ENCODE measurements at regions not wholly inside any gene's neighbourhood (a gene's known extent, or its start where the extent isn't known, plus 50 kb on each side); places are given as distances from the start of the nearest gene placed in this dataset.

DNA sequence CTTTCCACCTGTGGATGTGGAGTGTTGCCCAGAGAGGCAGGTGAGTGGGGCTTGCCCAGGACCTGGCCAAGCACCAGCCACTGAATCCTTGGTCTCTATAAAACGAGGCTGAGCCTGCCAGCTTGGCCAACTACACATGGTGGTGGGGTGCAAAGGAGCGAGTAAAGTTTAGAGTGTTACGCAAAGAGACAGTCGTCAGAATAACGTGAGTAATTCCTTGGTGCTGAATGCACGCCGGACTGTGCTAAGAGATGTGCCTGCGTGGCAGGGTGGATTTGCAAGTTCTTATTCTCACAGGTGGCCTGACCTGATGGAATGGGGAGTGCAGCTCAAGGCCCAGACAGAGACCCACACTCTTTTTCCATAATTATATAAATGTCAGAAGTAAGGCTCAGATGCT is 88.6 kb upstream of the B3GAT1 start:
- Histone ChIP-seq H3K27me3 (ENCODE audit: insufficient read depth, low read depth) (peaks cover 88% of the 10 kb centered on the region), H3F3A (ENCODE audit: insufficient read depth, low read depth) (no peaks in the 10 kb centered on the region), H3K9me2 (ENCODE audit: insufficient read depth) (no peaks in the 10 kb centered on the region), H3K4me3 (no peak overlapping the region), H4K20me1 (ENCODE audit: insufficient read depth) (no peaks in the 10 kb centered on the region), H3K36me3 (ENCODE audit: low read depth) (no peaks in the 10 kb centered on the region), H3K4me1 (replicated peaks; ENCODE audit: insufficient read depth) (no peaks in the 10 kb centered on the region), H3K79me2 (ENCODE audit: low read depth) (no peaks in the 10 kb centered on the region), H3K27ac (no peak overlapping the region), H3K9me3 (ENCODE audit: insufficient read depth, low read depth) (no peaks in the 10 kb centered on the region), H2AFZ (no peak overlapping the region), H3K4me2 (no peak overlapping the region)
- no peak for DNase-seq
- BruUV-seq (replicated peaks): no TSS peak
- intact Hi-C loops (cut with micrococcal nuclease; ENCODE audit: unreplicated experiment): no loop called here
- CTCF ChIA-PET: no interaction called here
- no peak for TF ChIP-seq EZH2 (IDR thresholded peaks at IDR 0.05; ENCODE audit: low read depth)
- TF ChIP-seq, protein P1, sequence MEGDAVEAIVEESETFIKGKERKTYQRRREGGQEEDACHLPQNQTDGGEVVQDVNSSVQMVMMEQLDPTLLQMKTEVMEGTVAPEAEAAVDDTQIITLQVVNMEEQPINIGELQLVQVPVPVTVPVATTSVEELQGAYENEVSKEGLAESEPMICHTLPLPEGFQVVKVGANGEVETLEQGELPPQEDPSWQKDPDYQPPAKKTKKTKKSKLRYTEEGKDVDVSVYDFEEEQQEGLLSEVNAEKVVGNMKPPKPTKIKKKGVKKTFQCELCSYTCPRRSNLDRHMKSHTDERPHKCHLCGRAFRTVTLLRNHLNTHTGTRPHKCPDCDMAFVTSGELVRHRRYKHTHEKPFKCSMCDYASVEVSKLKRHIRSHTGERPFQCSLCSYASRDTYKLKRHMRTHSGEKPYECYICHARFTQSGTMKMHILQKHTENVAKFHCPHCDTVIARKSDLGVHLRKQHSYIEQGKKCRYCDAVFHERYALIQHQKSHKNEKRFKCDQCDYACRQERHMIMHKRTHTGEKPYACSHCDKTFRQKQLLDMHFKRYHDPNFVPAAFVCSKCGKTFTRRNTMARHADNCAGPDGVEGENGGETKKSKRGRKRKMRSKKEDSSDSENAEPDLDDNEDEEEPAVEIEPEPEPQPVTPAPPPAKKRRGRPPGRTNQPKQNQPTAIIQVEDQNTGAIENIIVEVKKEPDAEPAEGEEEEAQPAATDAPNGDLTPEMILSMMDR (conservative IDR thresholded peaks at IDR 0.05): no peak
- POLR2A ChIA-PET (ENCODE audit: unreplicated experiment): no interaction called here

DNA sequence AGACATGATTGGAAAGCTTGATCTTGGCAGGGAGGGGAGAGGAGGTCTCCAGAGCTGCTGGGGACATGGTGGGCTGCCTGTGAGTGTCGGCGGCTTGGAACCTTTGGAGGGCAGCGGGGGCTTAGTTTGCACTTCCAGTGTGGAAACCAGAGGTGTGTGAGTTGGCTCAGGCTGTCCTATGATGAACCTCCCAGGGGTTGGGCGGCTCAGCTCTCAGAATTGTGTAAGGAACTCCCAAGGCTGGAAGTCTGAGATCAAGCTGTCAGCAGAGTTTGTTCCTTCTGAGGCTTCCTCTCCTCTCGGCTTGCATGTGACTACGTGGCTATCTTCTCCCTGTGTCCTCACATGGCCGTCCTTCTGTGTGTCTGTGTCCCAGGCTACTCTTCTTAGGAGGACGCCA is 87.9 kb upstream of the B3GAT1 start:
- H2AFZ ChIP-seq: no peak overlapping the region
- TF ChIP-seq, protein P1 (conservative IDR thresholded peaks at IDR 0.05): no peak
- TF ChIP-seq EZH2 (IDR thresholded peaks at IDR 0.05; ENCODE audit: low read depth): no peak
- BruUV-seq (replicated peaks): no TSS peak
- H3K27me3 ChIP-seq (ENCODE audit: insufficient read depth, low read depth): peaks cover 85% of the 10 kb centered on the region
- no peak overlapping the region for H3K4me2 ChIP-seq
- DNase-seq: no peak
- no peaks in the 10 kb centered on the region for H3F3A ChIP-seq (ENCODE audit: insufficient read depth, low read depth)
- H3K36me3 ChIP-seq (ENCODE audit: low read depth): no peaks in the 10 kb centered on the region
- H3K27ac ChIP-seq: no peak overlapping the region
- CTCF ChIA-PET: no interaction called here
- no peaks in the 10 kb centered on the region for H4K20me1 ChIP-seq (ENCODE audit: insufficient read depth)
- POLR2A ChIA-PET (ENCODE audit: unreplicated experiment): no interaction called here
- no peaks in the 10 kb centered on the region for H3K9me2 ChIP-seq (ENCODE audit: insufficient read depth)
- intact Hi-C loops (cut with micrococcal nuclease; ENCODE audit: unreplicated experiment): no loop called here
- H3K4me1 ChIP-seq (replicated peaks; ENCODE audit: insufficient read depth): no peaks in the 10 kb centered on the region
- H3K79me2 ChIP-seq (ENCODE audit: low read depth): no peaks in the 10 kb centered on the region
- H3K4me3 ChIP-seq: no peak overlapping the region
- no peaks in the 10 kb centered on the region for H3K9me3 ChIP-seq (ENCODE audit: insufficient read depth, low read depth)

DNA sequence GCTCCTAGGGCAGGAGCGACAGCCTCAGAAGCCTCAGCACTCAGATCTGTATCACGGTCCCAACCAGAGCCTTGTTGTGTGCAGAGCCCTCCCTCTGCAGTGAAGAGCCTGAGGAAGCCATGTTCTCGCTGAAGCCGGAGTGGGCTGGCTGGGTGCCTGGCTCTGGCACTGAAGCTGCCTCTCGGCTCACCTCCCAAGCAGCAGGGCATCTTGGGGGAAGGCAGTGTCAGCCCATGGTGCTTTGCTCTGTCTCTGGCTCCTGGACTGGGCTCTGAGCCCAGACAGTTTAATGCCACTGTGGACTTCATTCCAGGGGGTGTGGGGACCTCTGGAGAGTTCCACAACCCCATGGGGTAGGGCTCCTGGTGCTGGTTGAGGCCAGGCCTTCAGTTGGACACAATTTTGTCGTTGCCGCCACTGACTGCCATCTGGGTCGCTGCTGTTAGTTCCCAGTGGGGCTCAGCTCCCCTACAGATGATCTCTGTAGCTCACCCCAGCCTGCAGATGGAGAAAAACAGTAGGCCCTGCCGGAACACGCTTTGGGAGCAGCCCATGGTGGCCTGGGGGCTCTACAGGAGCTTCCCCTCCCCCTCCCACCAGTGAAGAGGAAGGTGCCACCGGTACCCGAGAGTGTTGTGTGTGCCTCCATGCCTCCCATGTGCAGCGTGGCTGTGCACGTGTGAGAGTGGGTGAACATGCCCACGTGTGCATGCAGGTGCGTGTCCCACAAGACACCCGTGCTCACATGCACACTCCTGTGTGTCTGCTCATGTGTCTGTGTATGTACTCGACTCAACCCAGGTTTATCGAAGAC is 86.5 kb upstream of the B3GAT1 start:
- H3K27ac ChIP-seq: no peak overlapping the region
- ChIA-PET CTCF (no interaction called here), POLR2A (ENCODE audit: unreplicated experiment) (no interaction called here)
- H3K4me1 ChIP-seq (replicated peaks; ENCODE audit: insufficient read depth): no peaks in the 10 kb centered on the region
- no peaks in the 10 kb centered on the region for H3K9me3 ChIP-seq (ENCODE audit: insufficient read depth, low read depth)
- intact Hi-C loops (cut with micrococcal nuclease; ENCODE audit: unreplicated experiment): no loop called here
- no peaks in the 10 kb centered on the region for H4K20me1 ChIP-seq (ENCODE audit: insufficient read depth)
- no peak for DNase-seq
- BruUV-seq (replicated peaks): no TSS peak
- H3K4me3 ChIP-seq: no peak overlapping the region
- peaks cover 71% of the 10 kb centered on the region for H3K27me3 ChIP-seq (ENCODE audit: insufficient read depth, low read depth)
- H3K4me2 ChIP-seq: no peak overlapping the region
- no peaks in the 10 kb centered on the region for H3K79me2 ChIP-seq (ENCODE audit: low read depth)
- H3K36me3 ChIP-seq (ENCODE audit: low read depth): no peaks in the 10 kb centered on the region
- no peaks in the 10 kb centered on the region for H3F3A ChIP-seq (ENCODE audit: insufficient read depth, low read depth)
- H3K9me2 ChIP-seq (ENCODE audit: insufficient read depth): no peaks in the 10 kb centered on the region
- no peak for TF ChIP-seq EZH2 (IDR thresholded peaks at IDR 0.05; ENCODE audit: low read depth)
- TF ChIP-seq, protein P1 (conservative IDR thresholded peaks at IDR 0.05): no peak
- H2AFZ ChIP-seq: no peak overlapping the region
